ENCODE measurements at regions not wholly inside any gene's neighbourhood (a gene's known extent, or its start where the extent isn't known, plus 50 kb on each side); places are given as distances from the start of the nearest gene placed in this dataset.
A peak's percentile ranks its signal among the peaks of the same experiment; 100 is the strongest.

GRCh38 chr2:43058726-43059110 lies 167.7 kb downstream of the ZFP36L2 start:
- intact Hi-C loops (cut with DNase I), result no loop called here

GRCh38 chr2:43057742-43058725 lies 168.4 kb downstream of the ZFP36L2 start:
- DNase-seq (ENCODE audit: low spot score in 2 of 2), result no peak
- no peak overlapping the region for H3K4me3 ChIP-seq
- H3K4me1 ChIP-seq, result peaks cover 6 to 15% of the 10 kb centered on the region in 2 donors
- no peak overlapping the region for H3K27ac ChIP-seq
- TF ChIP-seq CTCF (IDR thresholded peaks at IDR 0.05), result no peak
- intact Hi-C loops (cut with DNase I), result no loop called here
- no peaks in the 10 kb centered on the region for H3K9me3 ChIP-seq
- no peaks in the 10 kb centered on the region for H3K36me3 ChIP-seq
- H3K27me3 ChIP-seq, result no peaks in the 10 kb centered on the region

More at GRCh38 chr2:43058726-43059110, 167.7 kb downstream of the ZFP36L2 start:
- TF ChIP-seq CTCF (IDR thresholded peaks at IDR 0.05), result no peak
- Histone ChIP-seq H3K4me3 (no peak overlapping the region), H3K27me3 (no peaks in the 10 kb centered on the region), H3K9me3 (no peaks in the 10 kb centered on the region), H3K4me1 (peaks cover 6 to 15% of the 10 kb centered on the region in 2 donors), H3K36me3 (no peaks in the 10 kb centered on the region), H3K27ac (peak overlapping the region in 1 of 2 donors; percentile 27)
- no peak for DNase-seq (ENCODE audit: low spot score in 2 of 2)

GRCh38 chr2:43057026-43057741 lies 169.2 kb downstream of the ZFP36L2 start:
- no peak overlapping the region for H3K4me3 ChIP-seq
- no peak for DNase-seq (ENCODE audit: low spot score in 2 of 2)
- peaks cover 6 to 15% of the 10 kb centered on the region in 2 donors for H3K4me1 ChIP-seq
- H3K27ac ChIP-seq, result no peak overlapping the region
- intact Hi-C loops (cut with DNase I), result no loop called here
- H3K27me3 ChIP-seq, result no peaks in the 10 kb centered on the region
- H3K36me3 ChIP-seq, result no peaks in the 10 kb centered on the region
- H3K9me3 ChIP-seq, result no peaks in the 10 kb centered on the region
- no peak for TF ChIP-seq CTCF (IDR thresholded peaks at IDR 0.05)

GRCh38 chr2:43055985-43056384 lies 170.4 kb downstream of the ZFP36L2 start:
- Histone ChIP-seq H3K4me3 (no peak overlapping the region), H3K4me1 (peaks cover 6 to 19% of the 10 kb centered on the region in 2 donors), H3K27me3 (no peaks in the 10 kb centered on the region), H3K27ac (no peak overlapping the region), H3K36me3 (no peaks in the 10 kb centered on the region), H3K9me3 (no peaks in the 10 kb centered on the region)
- no peak for DNase-seq (ENCODE audit: low spot score in 2 of 2)
- intact Hi-C loops (cut with DNase I), result no loop called here
- TF ChIP-seq CTCF (IDR thresholded peaks at IDR 0.05), result no peak

GRCh38 chr2:43055086-43055912 lies 171.1 kb downstream of the ZFP36L2 start:
- H3K27me3 ChIP-seq, result no peaks in the 10 kb centered on the region
- no peak overlapping the region for H3K4me3 ChIP-seq
- no peak for TF ChIP-seq CTCF (IDR thresholded peaks at IDR 0.05)
- H3K36me3 ChIP-seq, result no peaks in the 10 kb centered on the region
- no peak for DNase-seq (ENCODE audit: low spot score in 2 of 2)
- intact Hi-C loops (cut with DNase I), result no loop called here
- H3K4me1 ChIP-seq, result peaks cover 6 to 19% of the 10 kb centered on the region in 2 donors
- no peak overlapping the region for H3K27ac ChIP-seq
- no peaks in the 10 kb centered on the region for H3K9me3 ChIP-seq

Data from ascending aorta (tissue), 2 donors.